Neuronal stem cell (in vitro differentiated cells): ENCODE measurements at regions not wholly inside any gene's neighbourhood (a gene's known extent, or its start where the extent isn't known, plus 50 kb on each side); places are given as distances from the start of the nearest gene placed in this dataset.

Source experiments
- DNase-seq: peaks from one replicate; pipeline ENCODE4 v3.0.0-alpha.2; 2013; ENCODE audit warnings: low spot score
- H2AFZ ChIP-seq: one replicate; pipeline ENCODE4 v1.6.1; 2013; ENCODE audit warnings: mild to moderate bottlenecking, low read length, inconsistent platforms
- H2AK5ac ChIP-seq: 2 replicates; pipeline ENCODE4 v1.6.1; 2013; ENCODE audit warnings: low read depth, mild to moderate bottlenecking, inconsistent platforms, low read length, moderate library complexity, mixed read lengths
- H2BK120ac ChIP-seq: 2 replicates; pipeline ENCODE4 v1.6.1; 2013; ENCODE audit warnings: low read depth, mild to moderate bottlenecking, inconsistent platforms, low read length, moderate library complexity, mixed read lengths
- H2BK12ac ChIP-seq: one replicate; pipeline ENCODE4 v1.6.1; 2013; ENCODE audit warnings: low read length, inconsistent platforms
- H2BK15ac ChIP-seq: 2 replicates; pipeline ENCODE4 v1.6.1; 2013; ENCODE audit warnings: mild to moderate bottlenecking, low read length, inconsistent platforms, mixed read lengths
- H2BK5ac ChIP-seq: one replicate; pipeline ENCODE4 v1.6.1; 2013; ENCODE audit warnings: inconsistent platforms, mild to moderate bottlenecking, low read length, moderate library complexity
- H3K14ac ChIP-seq: one replicate; pipeline ENCODE4 v1.6.1; 2013; ENCODE audit warnings: low read length, inconsistent platforms
- H3K18ac ChIP-seq: 2 replicates; pipeline ENCODE4 v1.6.1; 2013; ENCODE audit warnings: low read length, inconsistent platforms
- H3K23ac ChIP-seq: 2 replicates; pipeline ENCODE4 v1.6.1; 2013; ENCODE audit warnings: low read depth, mild to moderate bottlenecking, mixed read lengths, low read length, inconsistent platforms; ENCODE audit not compliant: poor library complexity
- H3K27ac ChIP-seq: replicated peaks from 3 replicates; pipeline ENCODE4 v1.5.1; 2013; ENCODE audit warnings: low read length, inconsistent platforms
- H3K27me3 ChIP-seq, 3 experiments: 2 replicates each; pipeline ENCODE4 v1.6.1; 2013; ENCODE audit warnings: low read length in 3 of 3, mild to moderate bottlenecking in 2 of 3, inconsistent platforms in 1 of 3, low read depth in 1 of 3, mixed read lengths in 1 of 3, moderate library complexity in 1 of 3; ENCODE audit not compliant: control insufficient read depth in 3 of 3, insufficient read depth in 3 of 3
- H3K36me3 ChIP-seq, 2 donors: replicated peaks in 1 of 2; 2 replicates each; pipeline ENCODE4 v1.6.1; 2013; ENCODE audit warnings: low read length in 2 of 2; ENCODE audit not compliant: control insufficient read depth in 2 of 2, insufficient read depth in 2 of 2
- H3K4ac ChIP-seq: 2 replicates; pipeline ENCODE4 v1.6.1; 2013; ENCODE audit warnings: inconsistent platforms, mild to moderate bottlenecking, low read length, moderate library complexity
- H3K4me1 ChIP-seq, 2 donors: 1 replicate in 1 of 2; 2 replicates in 1 of 2; pipeline ENCODE4 v1.6.1; 2013; ENCODE audit warnings: low read length in 2 of 2, low read depth in 1 of 2; ENCODE audit not compliant: control insufficient read depth in 2 of 2, insufficient read depth in 1 of 2
- H3K4me2 ChIP-seq: one replicate; pipeline ENCODE4 v1.6.1; 2013; ENCODE audit warnings: mild to moderate bottlenecking, low read length, inconsistent platforms; ENCODE audit not compliant: insufficient read depth, poor library complexity, severe bottlenecking
- H3K4me3 ChIP-seq, 2 donors: 2 replicates each; pipeline ENCODE4 v1.5.1; 2013; ENCODE audit warnings: low read length in 2 of 2, mild to moderate bottlenecking in 2 of 2, inconsistent platforms in 1 of 2, moderate library complexity in 1 of 2
- H3K79me1 ChIP-seq: one replicate; pipeline ENCODE4 v1.6.1; 2013; ENCODE audit warnings: low read depth, mild to moderate bottlenecking, inconsistent platforms, low read length, moderate library complexity
- H3K9ac ChIP-seq: one replicate; pipeline ENCODE4 v1.6.1; 2013; ENCODE audit warnings: mild to moderate bottlenecking, low read depth, low read length, inconsistent platforms; ENCODE audit not compliant: poor library complexity
- H3K9me3 ChIP-seq, 2 donors: replicated peaks in 1 of 2; 2 replicates each; pipeline versions ENCODE3 to v1.6.1; 2013; ENCODE audit warnings: low read length in 2 of 2, mild to moderate bottlenecking in 2 of 2, inconsistent platforms in 1 of 2, low read depth in 1 of 2, mixed read lengths in 1 of 2, moderate library complexity in 1 of 2; ENCODE audit not compliant: control insufficient read depth in 2 of 2, insufficient read depth in 1 of 2
- H4K8ac ChIP-seq: one replicate; pipeline ENCODE4 v1.6.1; 2013; ENCODE audit warnings: low read depth, mild to moderate bottlenecking, inconsistent platforms, low read length, moderate library complexity
- H4K91ac ChIP-seq: one replicate; pipeline ENCODE4 v1.6.1; 2013; ENCODE audit warnings: low read length, low read depth, mild to moderate bottlenecking, inconsistent platforms; ENCODE audit not compliant: poor library complexity
- WGBS, 2 donors: extraction: QIAGEN DNeasy Blood & Tissue Kit; methylation state at CpG; one replicate each; pipeline ENCODE4 v1.1.7; 2013; ENCODE audit warnings: missing lambda C conversion rate in 2 of 2, mixed read lengths in 1 of 2; ENCODE audit not compliant: insufficient read length in 2 of 2, insufficient replicate concordance in 1 of 2; ENCODE audit errors: extremely low coverage in 2 of 2; 5-methylcytosine and 5-hydroxymethylcytosine counted together

DNA sequence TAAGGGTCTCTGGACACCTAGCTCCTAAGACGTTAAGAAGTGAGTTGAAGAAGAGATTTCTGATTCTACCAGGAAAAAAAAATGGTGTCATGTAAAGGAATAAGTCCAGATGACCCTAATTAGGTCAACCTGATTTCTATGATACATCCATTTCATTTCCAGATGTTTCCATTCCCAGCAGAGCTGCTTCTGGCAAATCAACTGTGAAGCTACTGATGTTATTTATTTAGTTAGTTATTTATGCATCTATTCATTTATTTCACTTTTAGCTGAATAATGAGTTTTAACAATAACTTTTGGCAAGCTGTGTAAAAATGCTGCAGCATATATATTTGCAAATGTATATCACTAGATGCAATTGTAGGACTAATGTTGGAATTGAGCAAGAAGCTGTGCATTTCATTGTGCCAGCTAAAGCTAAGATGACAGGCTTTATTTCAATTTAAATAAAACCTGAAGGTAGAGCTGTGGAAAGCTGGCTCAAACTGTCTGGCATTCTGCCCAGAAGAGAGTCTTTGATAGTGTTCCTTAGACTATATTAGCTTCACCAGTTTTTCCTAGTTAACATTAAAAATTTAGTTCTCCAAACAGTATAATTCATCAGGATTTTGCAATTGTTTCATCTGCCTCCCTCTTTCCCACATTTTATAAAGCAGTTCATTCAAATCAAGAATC lies 1164.4 kb upstream of the ADGRL4 start:
- no peak overlapping the region for H3K14ac ChIP-seq
- H3K4me2 ChIP-seq, result no peak overlapping the region
- H4K91ac ChIP-seq, result no peak overlapping the region
- no peaks in the 10 kb centered on the region for H3K36me3 ChIP-seq
- no peak overlapping the region for H2BK12ac ChIP-seq
- H3K27ac ChIP-seq, result no peak overlapping the region
- no peak overlapping the region for H3K4me3 ChIP-seq
- no peaks in the 10 kb centered on the region for H3K27me3 ChIP-seq
- H3K18ac ChIP-seq, result no peak overlapping the region
- no peak overlapping the region for H2BK120ac ChIP-seq
- no peak overlapping the region for H4K8ac ChIP-seq
- H2AFZ ChIP-seq, result no peak overlapping the region
- H2BK15ac ChIP-seq, result no peak overlapping the region
- no CpG with 5 or more reads among the region's 1 CpG for WGBS, 2 donors
- no peaks in the 10 kb centered on the region for H3K9me3 ChIP-seq
- H3K4me1 ChIP-seq, result no peaks in the 10 kb centered on the region
- no peak overlapping the region for H3K23ac ChIP-seq
- DNase-seq, result no peak
- no peaks in the 10 kb centered on the region for H3K79me1 ChIP-seq
- no peak overlapping the region for H2BK5ac ChIP-seq
- no peak overlapping the region for H3K4ac ChIP-seq
- H2AK5ac ChIP-seq, result no peak overlapping the region
- H3K9ac ChIP-seq, result no peak overlapping the region

DNA sequence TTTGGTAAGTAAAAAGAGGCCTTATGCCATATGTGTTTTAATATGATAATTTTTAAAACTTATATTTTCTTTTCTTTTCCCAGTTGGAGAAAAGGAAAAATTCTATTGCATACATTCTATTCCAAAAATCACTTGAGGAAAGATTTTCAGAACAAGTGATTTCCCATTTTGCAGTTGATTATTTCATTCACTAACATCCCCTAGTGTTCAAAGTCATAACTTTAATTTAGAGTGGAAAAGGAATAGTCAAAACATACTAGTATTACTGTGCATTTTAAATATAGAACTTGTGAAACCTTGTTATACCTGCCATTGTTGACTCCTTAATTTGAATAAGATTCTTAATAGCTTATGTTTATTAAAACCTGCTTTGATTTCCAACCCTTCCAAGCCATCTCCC lies 1157.6 kb upstream of the ADGRL4 start:
- no peak overlapping the region for H2BK15ac ChIP-seq
- no peak overlapping the region for H3K4me2 ChIP-seq
- H3K18ac ChIP-seq, result no peak overlapping the region
- H3K4me1 ChIP-seq, result peaks cover 0 to 8% of the 10 kb centered on the region in 2 donors
- no peaks in the 10 kb centered on the region for H3K79me1 ChIP-seq
- no peak overlapping the region for H3K9ac ChIP-seq
- DNase-seq, result no peak
- H2BK12ac ChIP-seq, result no peak overlapping the region
- H2BK120ac ChIP-seq, result no peak overlapping the region
- no peak overlapping the region for H3K14ac ChIP-seq
- no peaks in the 10 kb centered on the region for H3K27me3 ChIP-seq
- no peaks in the 10 kb centered on the region for H3K36me3 ChIP-seq
- no peak overlapping the region for H3K27ac ChIP-seq
- H3K4ac ChIP-seq, result no peak overlapping the region
- no peak overlapping the region for H4K8ac ChIP-seq
- no peak overlapping the region for H3K4me3 ChIP-seq
- H2AK5ac ChIP-seq, result no peak overlapping the region
- H2BK5ac ChIP-seq, result no peak overlapping the region
- H4K91ac ChIP-seq, result no peak overlapping the region
- no peaks in the 10 kb centered on the region for H3K9me3 ChIP-seq
- no peak overlapping the region for H3K23ac ChIP-seq
- no peak overlapping the region for H2AFZ ChIP-seq

DNA sequence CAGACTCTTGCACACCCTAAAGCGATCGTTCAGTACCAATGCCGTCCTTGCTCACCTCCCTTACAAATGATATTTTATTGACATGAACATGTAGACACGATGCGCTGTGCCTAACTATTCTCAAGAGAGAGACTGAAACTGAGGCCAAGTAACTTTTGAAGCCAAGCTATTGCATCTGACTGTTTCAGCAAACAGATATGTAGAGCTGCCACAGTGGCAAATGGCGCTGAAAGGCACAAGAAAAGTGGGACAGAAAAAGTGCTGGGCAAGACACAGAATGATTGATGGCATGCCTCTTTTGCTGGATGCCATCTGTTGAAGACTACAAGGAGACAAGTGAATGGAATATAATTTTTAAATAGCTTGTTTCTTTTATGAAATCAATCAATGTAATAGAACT lies 1157.2 kb upstream of the ADGRL4 start:
- no peaks in the 10 kb centered on the region for H3K27me3 ChIP-seq
- whole genome bisulfite sequencing, 2 donors, result no CpG with 5 or more reads among the region's 6 CpGs
- H3K4ac ChIP-seq, result no peak overlapping the region

DNA sequence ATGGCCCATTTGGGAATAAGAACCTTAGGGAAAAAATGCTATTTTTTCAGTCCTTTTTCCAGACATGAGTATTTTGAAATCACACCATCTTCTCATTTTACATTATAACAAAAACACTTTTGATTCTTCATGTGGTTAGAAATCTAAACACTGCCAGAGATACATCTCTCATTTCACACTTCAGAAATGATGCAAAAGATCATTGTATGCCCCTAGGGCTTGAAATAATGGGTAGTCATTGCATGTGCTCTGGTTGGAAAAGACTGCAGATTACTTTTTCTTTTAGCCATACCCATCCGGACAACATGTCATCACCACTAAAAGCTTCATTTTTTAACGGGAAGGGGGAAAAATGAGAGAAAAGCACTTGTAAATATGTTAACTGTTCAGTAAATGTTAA lies 1152.2 kb upstream of the ADGRL4 start:
- no peak for DNase-seq
- no CpG with 5 or more reads among the region's 2 CpGs for WGBS, 2 donors

More for the DNA sequence above, 1157.2 kb upstream of the ADGRL4 start:
- H3K9ac ChIP-seq, result no peak overlapping the region
- H3K4me2 ChIP-seq, result no peak overlapping the region
- no peak overlapping the region for H3K4me3 ChIP-seq
- no peak overlapping the region for H3K23ac ChIP-seq
- no peak overlapping the region for H3K14ac ChIP-seq
- no peak overlapping the region for H3K18ac ChIP-seq
- no peaks in the 10 kb centered on the region for H3K79me1 ChIP-seq
- no peaks in the 10 kb centered on the region for H3K9me3 ChIP-seq
- peaks cover 0 to 8% of the 10 kb centered on the region in 2 donors for H3K4me1 ChIP-seq
- DNase-seq, result no peak
- no peak overlapping the region for H4K91ac ChIP-seq
- H2BK120ac ChIP-seq, result no peak overlapping the region
- H3K27ac ChIP-seq, result no peak overlapping the region
- H2BK12ac ChIP-seq, result no peak overlapping the region
- no peak overlapping the region for H2AFZ ChIP-seq
- H2BK15ac ChIP-seq, result no peak overlapping the region
- no peak overlapping the region for H2AK5ac ChIP-seq
- no peak overlapping the region for H4K8ac ChIP-seq
- H2BK5ac ChIP-seq, result no peak overlapping the region
- H3K36me3 ChIP-seq, result no peaks in the 10 kb centered on the region

More for the DNA sequence above, 1152.2 kb upstream of the ADGRL4 start:
- Histone ChIP-seq H3K14ac (no peak overlapping the region), H4K91ac (no peak overlapping the region), H3K79me1 (no peaks in the 10 kb centered on the region), H3K4me1 (peaks cover 0 to 10% of the 10 kb centered on the region in 2 donors), H2AK5ac (no peak overlapping the region), H2BK15ac (no peak overlapping the region), H3K9ac (no peak overlapping the region), H3K4ac (no peak overlapping the region), H4K8ac (no peak overlapping the region), H2BK5ac (no peak overlapping the region), H3K9me3 (no peaks in the 10 kb centered on the region), H2BK12ac (no peak overlapping the region), H3K18ac (no peak overlapping the region), H3K23ac (no peak overlapping the region), H2BK120ac (no peak overlapping the region), H3K36me3 (no peaks in the 10 kb centered on the region), H3K27me3 (no peaks in the 10 kb centered on the region), H3K4me2 (no peak overlapping the region), H3K4me3 (no peak overlapping the region), H2AFZ (no peak overlapping the region), H3K27ac (no peak overlapping the region)
